ENCODE measurements at regions not wholly inside any gene's neighbourhood (a gene's known extent, or its start where the extent isn't known, plus 50 kb on each side); places are given as distances from the start of the nearest gene placed in this dataset.

GRCh38 chr3:148598619-148599018 lies 99.1 kb upstream of the AGTR1 start:
- TF ChIP-seq, protein P1, sequence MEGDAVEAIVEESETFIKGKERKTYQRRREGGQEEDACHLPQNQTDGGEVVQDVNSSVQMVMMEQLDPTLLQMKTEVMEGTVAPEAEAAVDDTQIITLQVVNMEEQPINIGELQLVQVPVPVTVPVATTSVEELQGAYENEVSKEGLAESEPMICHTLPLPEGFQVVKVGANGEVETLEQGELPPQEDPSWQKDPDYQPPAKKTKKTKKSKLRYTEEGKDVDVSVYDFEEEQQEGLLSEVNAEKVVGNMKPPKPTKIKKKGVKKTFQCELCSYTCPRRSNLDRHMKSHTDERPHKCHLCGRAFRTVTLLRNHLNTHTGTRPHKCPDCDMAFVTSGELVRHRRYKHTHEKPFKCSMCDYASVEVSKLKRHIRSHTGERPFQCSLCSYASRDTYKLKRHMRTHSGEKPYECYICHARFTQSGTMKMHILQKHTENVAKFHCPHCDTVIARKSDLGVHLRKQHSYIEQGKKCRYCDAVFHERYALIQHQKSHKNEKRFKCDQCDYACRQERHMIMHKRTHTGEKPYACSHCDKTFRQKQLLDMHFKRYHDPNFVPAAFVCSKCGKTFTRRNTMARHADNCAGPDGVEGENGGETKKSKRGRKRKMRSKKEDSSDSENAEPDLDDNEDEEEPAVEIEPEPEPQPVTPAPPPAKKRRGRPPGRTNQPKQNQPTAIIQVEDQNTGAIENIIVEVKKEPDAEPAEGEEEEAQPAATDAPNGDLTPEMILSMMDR (IDR thresholded peaks at IDR 0.05), result no peak
- TF ChIP-seq POLR2A (IDR thresholded peaks at IDR 0.05), result no peak

Data from esophagus squamous epithelium (tissue), 4 donors.